Stimulated activated CD4-positive, alpha-beta T cell treated with anti-CD3 and anti-CD28 coated beads, Interleukin-4, amount 100 ng/mL, for 1 hour (primary cell): ENCODE measurements at regions not wholly inside any gene's neighbourhood (a gene's known extent, or its start where the extent isn't known, plus 50 kb on each side); places are given as distances from the start of the nearest gene placed in this dataset.
"Not testable (repeated sequence)": the region's sequence is repeated elsewhere in the genome, so short reads cannot be mapped to it uniquely, and the experiment has no call there.

Experiments
- DNase-seq: peaks from one replicate; pipeline ENCODE4 v3.0.0-alpha.2; 2020

GRCh38 chr17:71423871-71424546 lies 696.8 kb upstream of the SOX9 start:
- no peak for DNase-seq

- no peak for DNase-seq
Observed at GRCh38 chr17:71427801-71428200, 693.0 kb upstream of the SOX9 start.

- no peak for DNase-seq
Observed at GRCh38 chr17:71428897-71429296, 691.9 kb upstream of the SOX9 start.

- DNase-seq, result no peak
Observed at GRCh38 chr17:71430281-71430680, 690.5 kb upstream of the SOX9 start.

GRCh38 chr17:71431146-71431545 lies 689.7 kb upstream of the SOX9 start:
- DNase-seq, result no peak

GRCh38 chr17:71432378-71433315 lies 688.2 kb upstream of the SOX9 start:
- DNase-seq, result no peak

- no peak for DNase-seq
Observed at GRCh38 chr17:71434716-71435115, 686.1 kb upstream of the SOX9 start.

- no peak for DNase-seq
Observed at GRCh38 chr17:71436479-71436878, 684.3 kb upstream of the SOX9 start.

GRCh38 chr17:71437166-71437565 lies 683.7 kb upstream of the SOX9 start:
- no peak for DNase-seq

- no peak for DNase-seq
Observed at GRCh38 chr17:71438631-71439146, 682.1 kb upstream of the SOX9 start.

- no peak for DNase-seq
Observed at GRCh38 chr17:71440513-71440912, 680.3 kb upstream of the SOX9 start.

- DNase-seq, result no peak
Observed at GRCh38 chr17:71441098-71441497, 679.7 kb upstream of the SOX9 start.

- no peak for DNase-seq
Observed at GRCh38 chr17:71444078-71444477, 676.7 kb upstream of the SOX9 start.

GRCh38 chr17:71446645-71447437 lies 674.0 kb upstream of the SOX9 start:
- no peak for DNase-seq

- DNase-seq, result no peak
Observed at GRCh38 chr17:71447644-71448043, 673.2 kb upstream of the SOX9 start.

GRCh38 chr17:71450657-71451056 lies 670.2 kb upstream of the SOX9 start:
- not testable (repeated sequence) for DNase-seq

GRCh38 chr17:71453876-71454422 lies 666.9 kb upstream of the SOX9 start:
- no peak for DNase-seq

- DNase-seq, result no peak
Observed at GRCh38 chr17:71455219-71455618, 665.6 kb upstream of the SOX9 start.

- DNase-seq, result no peak
Observed at GRCh38 chr17:71458322-71458721, 662.5 kb upstream of the SOX9 start.

- DNase-seq, result no peak
Observed at GRCh38 chr17:71460943-71461342, 659.9 kb upstream of the SOX9 start.

GRCh38 chr17:71461498-71462169 lies 659.2 kb upstream of the SOX9 start:
- no peak for DNase-seq

- DNase-seq, result no peak
Observed at GRCh38 chr17:71464241-71464640, 656.6 kb upstream of the SOX9 start.
